ENCODE measurements at regions not wholly inside any gene's neighbourhood (a gene's known extent, or its start where the extent isn't known, plus 50 kb on each side); places are given as distances from the start of the nearest gene placed in this dataset.
"Not testable (repeated sequence)": the region's sequence is repeated elsewhere in the genome, so short reads cannot be mapped to it uniquely, and the experiment has no call there.

DNA sequence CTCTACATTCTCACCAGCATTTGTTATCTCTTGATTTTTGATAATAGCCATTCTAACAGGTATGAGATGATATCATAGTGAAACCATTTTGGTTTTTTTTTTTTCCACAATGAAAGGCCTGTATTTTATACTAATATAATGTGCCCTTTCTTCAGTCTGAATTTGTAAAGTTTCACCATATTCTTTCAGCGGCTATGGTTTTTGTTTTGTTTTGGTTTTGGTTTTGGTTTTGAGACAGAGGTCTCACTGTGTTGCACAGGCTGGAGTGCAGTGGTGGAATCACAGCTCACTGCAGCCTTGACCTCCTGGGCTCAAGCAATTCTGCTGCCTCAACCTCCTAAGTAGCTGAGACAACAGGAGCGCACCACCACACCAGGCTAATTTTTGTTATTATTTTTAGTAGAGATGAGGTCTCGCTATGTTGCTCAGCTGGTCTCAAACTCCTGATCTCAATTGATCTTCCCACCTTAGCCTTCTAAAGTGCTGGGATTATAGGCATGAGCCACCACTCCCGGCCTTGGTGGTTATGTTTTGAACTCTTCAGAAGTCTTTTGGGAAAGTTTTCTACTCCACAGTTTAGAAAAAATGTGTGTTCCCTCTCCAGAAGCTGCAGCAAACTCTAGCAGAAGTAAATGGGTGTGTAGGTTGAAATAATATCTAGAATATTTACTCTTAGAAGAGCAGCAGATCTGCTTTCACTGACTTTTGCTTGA, 110.2 kb upstream of the UMPS start:
- no peak for DNase-seq

GRCh38 chr3:124620600-124621063, 109.6 kb upstream of the UMPS start:
- DNase-seq = no peak

- no peak for DNase-seq
Measured at GRCh38 chr3:124621498-124621897, 108.8 kb upstream of the UMPS start.

- no peak for DNase-seq
Measured at GRCh38 chr3:124625074-124625473, 105.2 kb upstream of the UMPS start.

GRCh38 chr3:124627501-124627908, 102.7 kb upstream of the UMPS start:
- DNase-seq = no peak

DNA sequence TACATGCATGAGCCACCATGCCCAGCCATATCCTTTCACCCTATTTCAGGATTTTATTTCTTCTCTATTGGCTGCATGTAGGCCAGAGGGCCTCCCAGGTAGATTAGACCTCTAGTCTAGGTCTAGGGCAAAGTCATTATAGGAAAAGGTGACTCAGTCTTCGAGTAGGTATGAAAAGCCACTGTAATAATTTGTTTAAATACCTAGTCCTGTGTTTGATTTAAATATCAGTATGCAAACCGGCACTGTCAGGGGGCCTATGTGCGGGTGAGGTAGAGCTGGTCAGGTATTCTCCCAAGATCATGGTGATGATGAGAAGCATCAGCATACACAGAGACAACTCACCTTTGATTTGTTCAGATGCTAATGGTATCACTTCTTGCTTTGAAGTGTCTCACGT, 101.4 kb upstream of the UMPS start:
- DNase-seq = no peak

- DNase-seq = no peak
Measured at GRCh38 chr3:124629497-124629896, 100.8 kb upstream of the UMPS start.

GRCh38 chr3:124630960-124631359, 99.3 kb upstream of the UMPS start:
- DNase-seq = no peak

GRCh38 chr3:124631727-124632126, 98.5 kb upstream of the UMPS start:
- DNase-seq = no peak

DNA sequence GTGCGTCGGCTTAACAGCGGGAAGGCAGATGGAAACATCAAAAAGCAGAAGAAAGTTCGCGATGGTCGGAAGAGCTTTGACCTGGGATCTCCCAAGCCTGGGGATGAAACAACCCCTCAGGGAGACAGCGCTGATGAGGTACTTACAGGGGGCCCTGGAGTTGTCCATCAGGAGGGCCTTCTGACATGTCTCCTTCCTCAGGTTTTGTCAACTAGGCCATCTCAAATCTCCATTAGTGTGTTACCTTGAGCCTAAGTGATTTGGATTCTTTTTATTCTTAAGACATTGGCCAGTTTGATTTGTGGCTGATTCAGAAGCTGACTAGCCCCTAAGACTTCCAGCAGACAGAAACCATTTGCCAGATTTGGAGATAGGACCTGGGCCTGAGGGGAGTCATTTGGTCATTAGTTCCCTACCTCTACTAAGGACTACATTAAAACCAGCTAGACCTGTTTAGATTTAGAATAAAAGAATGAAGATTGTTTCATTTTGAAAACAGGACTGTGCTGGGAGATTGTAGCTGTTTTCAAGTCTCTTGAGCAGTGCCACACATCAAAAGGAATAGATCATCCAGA, 97.6 kb upstream of the UMPS start:
- DNase-seq = no peak

GRCh38 chr3:124633524-124633923, 96.7 kb upstream of the UMPS start:
- no peak for DNase-seq

DNA sequence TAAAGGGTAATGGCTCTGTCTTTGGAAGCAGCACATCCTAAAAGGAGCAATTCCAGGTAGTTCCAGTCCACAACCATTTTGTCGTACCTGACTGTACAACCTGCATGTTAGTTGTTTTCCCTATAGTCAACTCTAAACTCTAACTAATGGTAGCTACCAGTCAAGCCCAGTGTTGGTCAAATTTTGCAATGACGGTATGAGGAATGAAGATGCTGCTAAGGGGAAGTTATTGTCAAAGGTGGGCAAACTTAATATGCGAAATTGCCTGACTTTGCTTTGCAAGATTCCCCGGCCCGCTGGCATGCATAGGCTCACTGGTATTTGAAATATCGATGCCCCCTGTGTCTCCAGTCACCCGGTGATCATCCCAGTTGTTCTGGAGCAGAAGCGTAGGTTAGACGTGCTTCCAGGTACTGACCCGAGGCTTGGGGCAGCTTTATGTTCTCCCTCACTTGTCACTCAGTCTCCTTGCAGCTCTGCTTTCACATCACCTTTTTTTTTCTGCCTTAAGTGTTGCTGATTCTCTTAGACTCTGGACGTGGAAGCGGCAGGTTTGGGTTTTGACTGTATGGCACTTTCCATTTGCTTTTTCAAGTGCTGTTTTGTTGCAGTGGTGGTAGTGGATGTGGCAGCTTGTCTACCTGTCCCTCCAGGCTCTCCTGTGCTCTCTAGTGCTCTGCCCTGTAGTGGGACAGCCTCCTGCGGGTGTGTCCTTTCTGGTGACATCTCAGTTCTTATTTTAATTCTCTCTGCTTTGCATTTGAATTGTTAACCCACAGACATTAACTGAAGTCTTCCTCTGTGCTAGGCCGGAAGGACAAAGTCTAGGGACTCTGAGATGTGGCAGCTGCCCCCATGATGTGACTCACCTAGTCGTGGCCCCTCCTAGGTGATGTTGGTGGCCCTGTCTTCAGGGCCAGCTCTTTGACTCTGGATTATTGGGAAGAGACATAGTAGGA, 95.8 kb upstream of the UMPS start:
- DNase-seq = no peak

GRCh38 chr3:124635169-124635539, 95.1 kb upstream of the UMPS start:
- DNase-seq = no peak

DNA sequence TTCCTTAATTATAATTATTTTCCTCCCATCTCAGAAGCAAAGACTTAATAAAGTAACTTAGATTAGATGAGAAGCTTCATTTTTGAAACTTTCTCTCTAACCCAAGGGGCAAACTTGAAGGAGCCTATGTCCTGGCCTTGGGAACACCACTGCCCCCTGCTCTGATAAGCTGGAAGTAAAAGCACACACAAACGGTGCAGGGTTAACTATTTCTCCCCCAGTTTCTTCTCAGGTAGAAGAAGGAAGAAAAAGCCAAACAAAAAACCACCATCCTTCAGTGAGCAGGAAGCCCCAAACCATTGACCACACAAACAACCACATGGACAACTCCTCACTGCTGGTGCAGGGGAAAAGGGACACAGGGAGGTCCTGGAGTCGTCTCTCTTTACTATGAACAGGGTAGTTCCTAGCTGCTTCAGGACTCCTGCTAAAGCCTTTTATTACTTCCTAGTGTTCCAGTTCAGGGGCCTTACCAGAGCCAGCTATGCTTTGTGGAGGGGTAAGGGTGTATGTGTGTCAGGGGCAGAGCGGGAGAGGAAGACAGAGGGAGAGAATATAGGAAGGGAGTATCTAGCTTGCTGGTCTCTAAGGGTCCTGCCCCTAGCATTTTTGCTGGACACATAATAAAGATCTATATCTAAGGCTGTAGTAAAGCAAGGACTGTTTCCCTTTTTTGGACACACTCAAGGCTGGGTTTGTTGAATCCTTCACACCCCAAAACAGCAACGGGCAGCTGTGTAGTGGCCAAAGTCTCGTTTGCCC, 94.0 kb upstream of the UMPS start:
- DNase-seq = no peak

- DNase-seq = no peak
Measured at GRCh38 chr3:124636863-124637296, 93.4 kb upstream of the UMPS start.

DNA sequence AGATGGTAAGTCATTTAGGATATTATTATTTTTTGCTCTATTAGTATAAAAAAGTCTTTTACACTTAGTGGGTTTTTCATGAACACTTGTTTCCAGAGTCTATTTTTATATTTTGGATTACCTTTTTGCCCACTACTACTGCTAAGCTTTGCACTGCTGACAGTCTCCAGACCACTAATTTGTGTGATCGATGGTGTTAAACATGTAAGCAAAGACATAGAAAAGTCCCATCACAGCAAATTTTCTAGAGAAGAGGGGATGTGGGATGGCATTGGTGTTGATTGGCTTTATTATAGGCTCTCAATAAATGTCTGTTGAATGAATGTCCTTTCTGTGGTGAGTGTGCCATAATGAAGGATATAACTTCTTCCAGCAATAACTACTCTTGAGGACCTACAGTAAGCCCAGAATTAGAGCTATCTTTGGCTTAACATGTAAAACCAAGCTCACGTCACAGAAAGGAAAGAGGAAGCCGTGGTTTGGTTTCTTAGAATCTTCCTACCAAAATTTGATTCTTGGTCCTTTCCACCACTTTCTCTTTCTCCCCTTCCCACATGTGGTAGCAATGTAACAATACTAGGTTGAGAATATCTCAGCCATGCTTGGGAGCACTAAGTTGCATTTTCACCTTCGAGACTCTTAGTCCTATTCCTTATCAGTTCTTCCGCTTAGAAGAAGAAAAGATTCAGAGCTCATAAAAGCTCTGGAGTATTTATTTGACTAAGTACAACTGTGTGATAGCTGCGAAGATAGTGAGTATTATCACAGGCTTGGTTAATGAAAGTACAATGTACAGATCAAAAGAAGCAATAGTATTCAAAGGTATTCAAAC, 90.6 kb upstream of the UMPS start:
- DNase-seq = no peak

GRCh38 chr3:124640635-124641306, 89.5 kb upstream of the UMPS start:
- DNase-seq = no peak

DNA sequence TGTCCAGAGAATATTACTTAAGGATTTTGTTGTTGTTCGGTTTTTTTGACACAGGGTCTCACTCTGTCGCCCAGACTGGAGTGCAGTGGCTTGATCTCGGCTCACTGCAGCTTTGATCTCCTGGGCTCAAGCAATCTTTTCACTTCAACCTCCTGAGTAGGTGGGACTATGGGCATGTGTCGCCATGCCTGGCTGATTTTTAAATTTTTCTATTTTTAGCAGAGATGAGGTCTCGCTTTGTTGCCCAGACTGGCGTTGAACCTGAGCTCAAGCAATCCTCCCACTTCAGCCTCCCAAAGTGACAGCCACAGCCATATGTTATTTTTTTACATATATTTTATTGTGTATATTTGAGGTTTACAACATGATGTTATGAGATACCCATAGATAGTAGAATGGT, 86.8 kb upstream of the UMPS start:
- no peak for DNase-seq

DNA sequence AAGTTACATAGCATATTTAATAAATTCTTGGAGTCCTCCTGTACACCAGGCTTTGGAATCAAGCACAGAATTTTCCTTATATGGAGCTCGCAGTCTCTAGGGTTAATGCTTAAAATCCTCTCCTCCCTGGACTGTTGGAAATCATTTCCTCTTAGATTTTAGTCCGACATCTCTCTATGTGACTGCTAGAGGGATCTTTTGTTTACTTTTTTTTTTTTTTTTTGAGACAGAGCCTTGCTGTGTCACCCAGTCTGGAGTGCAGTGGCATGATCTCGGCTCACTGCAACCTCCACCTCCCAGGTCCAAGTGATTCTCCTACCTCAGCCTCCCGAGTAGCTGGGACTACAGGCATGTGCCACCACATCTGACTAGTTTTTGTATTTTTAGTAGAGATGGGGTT, 84.1 kb upstream of the UMPS start:
- not testable (repeated sequence) for DNase-seq

- no peak for DNase-seq
Measured at GRCh38 chr3:124648551-124648950, 81.7 kb upstream of the UMPS start.

DNA sequence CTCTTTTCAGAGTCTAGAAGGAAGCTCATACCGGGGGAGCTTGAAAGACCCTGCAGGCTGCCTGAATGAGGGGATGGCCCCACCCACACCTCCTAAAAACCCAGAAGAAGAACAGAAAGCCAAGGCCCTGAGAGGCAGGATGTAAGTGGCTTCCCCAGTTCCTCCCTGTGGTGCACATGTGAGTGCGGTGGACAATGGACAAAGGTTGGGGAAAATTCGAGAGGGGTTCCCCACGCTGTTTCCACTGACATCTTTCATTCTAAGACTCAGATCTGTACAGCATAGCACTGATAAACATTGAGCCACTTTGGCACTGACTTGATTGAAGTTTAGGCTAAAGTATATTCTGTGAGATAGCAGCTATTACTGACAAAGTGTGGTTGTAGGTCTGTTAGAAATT, 79.5 kb upstream of the UMPS start:
- DNase-seq = no peak

All from NCI-H2029 treated with DMSO at 0.1 percent for 48 hours (cell line).